ENCODE measurements at regions not wholly inside any gene's neighbourhood (a gene's known extent, or its start where the extent isn't known, plus 50 kb on each side); places are given as distances from the start of the nearest gene placed in this dataset.

DNA sequence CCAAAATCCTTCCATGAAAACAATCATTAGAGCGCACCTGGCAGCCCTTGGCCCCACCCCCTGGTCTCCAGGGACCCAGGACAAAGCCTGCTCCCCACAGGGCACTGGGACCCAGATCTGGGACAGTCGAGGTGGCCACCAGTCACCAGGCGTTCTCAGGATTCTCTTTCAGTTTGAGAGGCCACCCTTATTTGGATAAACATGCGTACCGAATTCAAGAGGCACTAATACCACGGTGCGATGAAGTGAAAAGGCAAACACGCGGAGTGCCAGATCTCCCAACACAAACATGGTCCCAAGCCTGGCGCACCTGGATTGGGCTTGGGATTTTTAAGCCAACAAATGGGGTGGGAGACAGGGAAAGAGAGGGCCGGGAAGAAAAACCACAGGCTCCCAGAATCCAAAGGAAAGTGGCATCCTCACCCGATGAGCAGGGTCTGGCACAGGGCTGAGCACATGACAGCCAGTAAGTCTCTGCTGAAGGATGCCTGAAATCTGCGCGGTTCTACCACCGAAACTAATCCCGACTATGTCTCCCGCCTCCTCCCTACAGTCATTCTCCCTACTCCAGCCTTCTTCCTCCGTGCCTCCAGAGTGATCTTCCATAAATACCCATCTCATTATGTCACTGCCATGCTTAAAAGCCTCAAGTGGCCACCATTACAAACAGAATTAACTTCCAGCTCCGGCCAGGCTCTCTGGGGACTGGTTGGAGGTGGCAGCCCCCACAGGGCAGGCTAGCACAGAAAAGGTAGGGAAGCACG lies 60.9 kb upstream of the KLHL29 start:
- no peak for DNase-seq (ENCODE audit: low spot score)

DNA sequence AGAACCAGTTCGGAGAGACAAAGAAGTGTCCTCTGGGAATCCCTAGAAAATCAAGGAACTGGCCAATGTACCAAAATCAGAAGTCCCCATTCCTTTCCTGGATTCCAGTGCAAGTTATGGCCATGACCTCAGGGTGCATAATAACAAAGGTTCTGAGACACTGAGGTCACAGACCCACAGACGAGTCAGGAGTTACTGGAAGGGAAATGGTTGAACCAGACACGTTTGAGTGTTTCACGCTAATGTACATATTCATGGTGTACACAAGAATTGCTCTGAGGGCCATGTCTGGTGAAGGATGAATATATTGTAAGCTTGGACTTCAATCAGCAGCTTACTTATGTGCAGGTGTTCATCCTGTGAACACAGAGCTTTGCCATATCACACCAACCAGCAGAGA lies 58.6 kb upstream of the KLHL29 start:
- no peak for DNase-seq (ENCODE audit: low spot score)

- DNase-seq (ENCODE audit: low spot score) = no peak
Observed at GRCh38 chr2:23327416-23327815, 57.6 kb upstream of the KLHL29 start.

GRCh38 chr2:23327887-23328286 lies 57.1 kb upstream of the KLHL29 start:
- DNase-seq (ENCODE audit: low spot score) = no peak

DNA sequence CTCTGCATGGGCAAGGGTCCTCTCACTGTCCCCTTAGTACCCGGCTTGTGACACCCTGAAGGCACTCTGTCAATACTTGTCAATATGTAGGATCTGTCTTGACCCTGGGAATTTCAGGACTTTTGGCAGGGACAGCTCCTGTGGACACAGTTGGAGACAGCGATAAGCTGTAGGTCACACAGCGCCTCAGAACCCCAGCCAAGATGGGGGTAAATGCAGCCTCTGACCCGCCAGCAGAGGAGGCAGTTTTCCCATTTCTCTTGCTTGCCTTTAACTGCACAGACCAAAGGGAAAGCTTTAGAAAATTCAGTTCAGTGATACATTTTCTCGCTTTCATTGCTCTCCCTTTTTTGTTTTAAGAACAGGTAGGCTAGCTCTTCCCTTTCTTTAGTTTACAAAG lies 54.8 kb upstream of the KLHL29 start:
- DNase-seq (ENCODE audit: low spot score) = no peak
